T-helper 17 cell (primary cell): ENCODE measurements at regions not wholly inside any gene's neighbourhood (a gene's known extent, or its start where the extent isn't known, plus 50 kb on each side); places are given as distances from the start of the nearest gene placed in this dataset.

Experiments
- ATAC-seq: fragments of 150-1000 bp; cut with Tn5 transposase; 2 replicates; pipeline ENCODE4 v1.10.0; 2021; ENCODE audit warnings: mild to moderate bottlenecking, moderate library complexity
- DNase-seq, 3 donors: peaks; one replicate each; pipeline versions ENCODE4 v3.0.0 to v3.0.0-alpha.2; 2020 to 2021
- H3K9me3 ChIP-seq: one replicate; pipeline ENCODE4 v1.7.0; 2013; ENCODE audit warnings: low read length, mild to moderate bottlenecking; ENCODE audit not compliant: control insufficient read depth, poor library complexity, severe bottlenecking
- H3K27ac Mint-ChIP-seq: one replicate; pipeline ENCODE4 v1.8.0; 2022; ENCODE audit warnings: mild to moderate bottlenecking, moderate library complexity, mixed read lengths
- H3K27me3 Mint-ChIP-seq: one replicate; pipeline ENCODE4 v1.8.0; 2022; ENCODE audit warnings: mixed read lengths
- H3K36me3 Mint-ChIP-seq: one replicate; pipeline ENCODE4 v1.8.0; 2022; ENCODE audit warnings: low read depth, mixed read lengths
- H3K4me1 Mint-ChIP-seq: one replicate; pipeline ENCODE4 v1.8.0; 2022; ENCODE audit warnings: mild to moderate bottlenecking, mixed read lengths
- H3K4me3 Mint-ChIP-seq: one replicate; pipeline ENCODE4 v1.8.0; 2022; ENCODE audit warnings: mild to moderate bottlenecking, moderate library complexity, mixed read lengths

- H3K9me3 ChIP-seq: no peaks in the 10 kb centered on the region
- no peak overlapping the region for H3K4me3 Mint-ChIP-seq
- H3K36me3 Mint-ChIP-seq: no peaks in the 10 kb centered on the region
- ATAC-seq: no peak
- no peak overlapping the region for H3K27ac Mint-ChIP-seq
- no peaks in the 10 kb centered on the region for H3K4me1 Mint-ChIP-seq
- no peak for DNase-seq
- H3K27me3 Mint-ChIP-seq: peaks cover 8% of the 10 kb centered on the region
These were observed 188.5 kb downstream of the KIF26A start for GRCh38 chr14:104326848-104327247.

GRCh38 chr14:104328607-104329006 lies 190.2 kb downstream of the KIF26A start:
- Mint-ChIP-seq H3K27me3 (no peaks in the 10 kb centered on the region), H3K36me3 (no peaks in the 10 kb centered on the region), H3K4me1 (no peaks in the 10 kb centered on the region), H3K4me3 (no peak overlapping the region), H3K27ac (no peak overlapping the region)
- DNase-seq: no peak
- no peaks in the 10 kb centered on the region for H3K9me3 ChIP-seq
- ATAC-seq: no peak

GRCh38 chr14:104329793-104330192 lies 191.4 kb downstream of the KIF26A start:
- H3K27me3 Mint-ChIP-seq: no peaks in the 10 kb centered on the region
- no peaks in the 10 kb centered on the region for H3K9me3 ChIP-seq
- no peak overlapping the region for H3K4me3 Mint-ChIP-seq
- no peak for ATAC-seq
- H3K27ac Mint-ChIP-seq: no peak overlapping the region
- no peak for DNase-seq
- H3K4me1 Mint-ChIP-seq: no peaks in the 10 kb centered on the region
- no peaks in the 10 kb centered on the region for H3K36me3 Mint-ChIP-seq

- no peaks in the 10 kb centered on the region for H3K9me3 ChIP-seq
- ATAC-seq (no peak), DNase-seq (no peak)
- H3K4me1 Mint-ChIP-seq: no peaks in the 10 kb centered on the region
- no peak overlapping the region for H3K27ac Mint-ChIP-seq
- H3K36me3 Mint-ChIP-seq: no peaks in the 10 kb centered on the region
- no peak overlapping the region for H3K4me3 Mint-ChIP-seq
- H3K27me3 Mint-ChIP-seq: no peaks in the 10 kb centered on the region
These were observed 193.7 kb downstream of the KIF26A start for GRCh38 chr14:104331871-104332605.

GRCh38 chr14:104332634-104333270 lies 194.4 kb downstream of the KIF26A start:
- ATAC-seq (no peak), DNase-seq (no peak)
- no peaks in the 10 kb centered on the region for H3K4me1 Mint-ChIP-seq
- H3K27me3 Mint-ChIP-seq: no peaks in the 10 kb centered on the region
- no peaks in the 10 kb centered on the region for H3K9me3 ChIP-seq
- H3K4me3 Mint-ChIP-seq: no peak overlapping the region
- H3K36me3 Mint-ChIP-seq: no peaks in the 10 kb centered on the region
- no peak overlapping the region for H3K27ac Mint-ChIP-seq

- H3K4me1 Mint-ChIP-seq: no peaks in the 10 kb centered on the region
- ATAC-seq (no peak), DNase-seq (no peak)
- no peak overlapping the region for H3K4me3 Mint-ChIP-seq
- H3K36me3 Mint-ChIP-seq: no peaks in the 10 kb centered on the region
- no peak overlapping the region for H3K27ac Mint-ChIP-seq
- peaks cover 4% of the 10 kb centered on the region for H3K9me3 ChIP-seq
- no peaks in the 10 kb centered on the region for H3K27me3 Mint-ChIP-seq
These were observed 195.4 kb downstream of the KIF26A start for GRCh38 chr14:104333646-104334423.

- H3K4me3 Mint-ChIP-seq: no peak overlapping the region
- no peak for DNase-seq
- no peaks in the 10 kb centered on the region for H3K27me3 Mint-ChIP-seq
- H3K9me3 ChIP-seq: peaks cover 4% of the 10 kb centered on the region
- no peaks in the 10 kb centered on the region for H3K36me3 Mint-ChIP-seq
- ATAC-seq: no peak
- H3K27ac Mint-ChIP-seq: no peak overlapping the region
- no peaks in the 10 kb centered on the region for H3K4me1 Mint-ChIP-seq
These were observed 196.2 kb downstream of the KIF26A start for GRCh38 chr14:104334424-104335161.

- H3K27ac Mint-ChIP-seq: no peak overlapping the region
- no peak overlapping the region for H3K4me3 Mint-ChIP-seq
- H3K36me3 Mint-ChIP-seq: no peaks in the 10 kb centered on the region
- ATAC-seq: no peak
- no peaks in the 10 kb centered on the region for H3K4me1 Mint-ChIP-seq
- no peaks in the 10 kb centered on the region for H3K27me3 Mint-ChIP-seq
- peaks cover 4% of the 10 kb centered on the region for H3K9me3 ChIP-seq
- no peak for DNase-seq
These were observed 196.8 kb downstream of the KIF26A start for GRCh38 chr14:104335176-104335575.

- ATAC-seq: no peak
- no peak overlapping the region for H3K4me3 Mint-ChIP-seq
- H3K4me1 Mint-ChIP-seq: no peaks in the 10 kb centered on the region
- no peaks in the 10 kb centered on the region for H3K27me3 Mint-ChIP-seq
- peaks cover 4% of the 10 kb centered on the region for H3K9me3 ChIP-seq
- DNase-seq: no peak
- H3K27ac Mint-ChIP-seq: no peak overlapping the region
- H3K36me3 Mint-ChIP-seq: no peaks in the 10 kb centered on the region
These were observed 197.2 kb downstream of the KIF26A start for GRCh38 chr14:104335611-104336010.

GRCh38 chr14:104337351-104337750 lies 199.0 kb downstream of the KIF26A start:
- ATAC-seq (no peak), DNase-seq (no peak)
- peaks cover 4% of the 10 kb centered on the region for H3K9me3 ChIP-seq
- Mint-ChIP-seq H3K4me3 (no peak overlapping the region), H3K27ac (no peak overlapping the region), H3K27me3 (no peaks in the 10 kb centered on the region), H3K4me1 (no peaks in the 10 kb centered on the region), H3K36me3 (no peaks in the 10 kb centered on the region)

- Mint-ChIP-seq H3K36me3 (no peaks in the 10 kb centered on the region), H3K27me3 (peaks cover 2% of the 10 kb centered on the region), H3K27ac (no peak overlapping the region), H3K4me3 (no peak overlapping the region), H3K4me1 (no peaks in the 10 kb centered on the region)
- no peak for ATAC-seq
- peaks cover 4% of the 10 kb centered on the region for H3K9me3 ChIP-seq
- no peak for DNase-seq
These were observed 201.0 kb downstream of the KIF26A start for GRCh38 chr14:104339361-104339760.

- Mint-ChIP-seq H3K27me3 (peaks cover 7% of the 10 kb centered on the region), H3K36me3 (peaks cover 2% of the 10 kb centered on the region), H3K4me1 (peaks cover 3% of the 10 kb centered on the region), H3K4me3 (no peak overlapping the region), H3K27ac (no peak overlapping the region)
- ATAC-seq (no peak), DNase-seq (no peak)
- H3K9me3 ChIP-seq: peaks cover 4% of the 10 kb centered on the region
These were observed 201.4 kb downstream of the KIF26A start for GRCh38 chr14:104339829-104340228.
